GM21447 (cell line): ENCODE measurements at regions not wholly inside any gene's neighbourhood (a gene's known extent, or its start where the extent isn't known, plus 50 kb on each side); places are given as distances from the start of the nearest gene placed in this dataset.

ENCODE experiments used
- ATAC-seq: cut with Tn5 transposase; IDR thresholded peaks from one replicate; pipeline ENCODE4 v1.9.1; 2021; ENCODE audit not compliant: unreplicated experiment

- no peak for ATAC-seq
These were observed 723.9 kb upstream of the ARGLU1 start for GRCh38 chr13:107291875-107292274.

- ATAC-seq: no peak
These were observed 721.6 kb upstream of the ARGLU1 start for GRCh38 chr13:107289540-107289939.

- no peak for ATAC-seq
These were observed 716.2 kb upstream of the ARGLU1 start for GRCh38 chr13:107284173-107284572.

GRCh38 chr13:107277911-107278310 lies 710.0 kb upstream of the ARGLU1 start:
- no peak for ATAC-seq

GRCh38 chr13:107276936-107277335 lies 709.0 kb upstream of the ARGLU1 start:
- ATAC-seq: no peak

- no peak for ATAC-seq
These were observed 708.1 kb upstream of the ARGLU1 start for GRCh38 chr13:107275945-107276614.

GRCh38 chr13:107275312-107275711 lies 707.4 kb upstream of the ARGLU1 start:
- no peak for ATAC-seq

GRCh38 chr13:107271227-107271626 lies 703.3 kb upstream of the ARGLU1 start:
- no peak for ATAC-seq

GRCh38 chr13:107266657-107267056 lies 698.7 kb upstream of the ARGLU1 start:
- no peak for ATAC-seq

- no peak for ATAC-seq
These were observed 690.8 kb upstream of the ARGLU1 start for GRCh38 chr13:107258599-107259187.

GRCh38 chr13:107254392-107254791 lies 686.5 kb upstream of the ARGLU1 start:
- no peak for ATAC-seq

- ATAC-seq: no peak
These were observed 684.5 kb upstream of the ARGLU1 start for GRCh38 chr13:107252428-107252827.

- ATAC-seq: no peak
These were observed 684.1 kb upstream of the ARGLU1 start for GRCh38 chr13:107252021-107252420.

- ATAC-seq: no peak
These were observed 683.4 kb upstream of the ARGLU1 start for GRCh38 chr13:107251341-107251740.

- ATAC-seq: no peak
These were observed 682.7 kb upstream of the ARGLU1 start for GRCh38 chr13:107250628-107251027.

- ATAC-seq: no peak
These were observed 676.3 kb upstream of the ARGLU1 start for GRCh38 chr13:107244241-107244640.

- ATAC-seq: no peak
These were observed 674.2 kb upstream of the ARGLU1 start for GRCh38 chr13:107242138-107242537.

- ATAC-seq: no peak
These were observed 673.4 kb upstream of the ARGLU1 start for GRCh38 chr13:107241381-107241780.

- ATAC-seq: no peak
These were observed 671.3 kb upstream of the ARGLU1 start for GRCh38 chr13:107239213-107239612.

GRCh38 chr13:107238262-107238981 lies 670.5 kb upstream of the ARGLU1 start:
- ATAC-seq: no peak

GRCh38 chr13:107234319-107235073 lies 666.6 kb upstream of the ARGLU1 start:
- ATAC-seq: no peak

- ATAC-seq: no peak
These were observed 665.6 kb upstream of the ARGLU1 start for GRCh38 chr13:107233541-107233940.
